Central memory CD8-positive, alpha-beta T cell (primary cell): ENCODE measurements at regions not wholly inside any gene's neighbourhood (a gene's known extent, or its start where the extent isn't known, plus 50 kb on each side); places are given as distances from the start of the nearest gene placed in this dataset.

Experiments
- ATAC-seq: fragments of 150-1000 bp; cut with Tn5 transposase; replicated peaks from 2 replicates; pipeline ENCODE4 v1.10.0; 2022; ENCODE audit warnings: mild to moderate bottlenecking, moderate FRiP score, moderate number of reproducible peaks; ENCODE audit not compliant: poor library complexity, severe bottlenecking; ENCODE audit errors: extremely low read depth
- DNase-seq, 2 donors: peaks; one replicate each; pipeline ENCODE4 v3.0.0; 2021; ENCODE audit warnings: low spot score in 2 of 2
- H3K27ac Mint-ChIP-seq: one replicate; pipeline ENCODE4 v1.8.0; 2022; ENCODE audit warnings: low read depth, mild to moderate bottlenecking, moderate library complexity, mixed read lengths
- H3K27me3 Mint-ChIP-seq: one replicate; pipeline ENCODE4 v1.8.0; 2022; ENCODE audit warnings: mixed read lengths
- H3K36me3 Mint-ChIP-seq: one replicate; pipeline ENCODE4 v1.8.0; 2022; ENCODE audit warnings: mild to moderate bottlenecking, moderate library complexity, mixed read lengths; ENCODE audit not compliant: insufficient read depth
- H3K4me1 Mint-ChIP-seq: one replicate; pipeline ENCODE4 v1.8.0; 2022; ENCODE audit warnings: mixed read lengths
- H3K4me3 Mint-ChIP-seq: one replicate; pipeline ENCODE4 v1.8.0; 2022; ENCODE audit warnings: mild to moderate bottlenecking, moderate library complexity, mixed read lengths
- H3K9me3 Mint-ChIP-seq: one replicate; pipeline ENCODE4 v1.8.0; 2022; ENCODE audit warnings: mixed read lengths

DNA sequence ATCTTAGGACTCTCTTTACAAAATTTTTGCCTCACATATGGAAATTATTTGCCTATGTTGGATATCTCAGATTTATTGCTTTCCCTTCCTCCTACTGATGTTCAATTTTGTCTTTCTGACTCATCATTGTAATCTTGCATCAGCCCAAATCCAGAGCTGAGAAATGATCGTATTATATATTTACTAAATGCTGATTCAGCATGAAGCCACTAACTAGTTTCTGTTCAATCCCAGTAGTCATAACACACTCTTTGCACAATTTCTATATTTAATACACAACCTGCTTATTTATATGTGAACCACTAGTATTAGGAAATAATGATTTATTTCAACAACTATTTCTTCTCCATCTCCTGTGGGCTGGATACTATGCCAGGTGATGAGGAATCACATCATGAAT is 161.1 kb upstream of the PCDH17 start:
- no peak for ATAC-seq
- Mint-ChIP-seq H3K9me3 (peaks cover 15% of the 10 kb centered on the region), H3K4me1 (no peaks in the 10 kb centered on the region), H3K4me3 (no peak overlapping the region), H3K27ac (no peak overlapping the region), H3K36me3 (no peaks in the 10 kb centered on the region), H3K27me3 (no peaks in the 10 kb centered on the region)
- no peak for DNase-seq

DNA sequence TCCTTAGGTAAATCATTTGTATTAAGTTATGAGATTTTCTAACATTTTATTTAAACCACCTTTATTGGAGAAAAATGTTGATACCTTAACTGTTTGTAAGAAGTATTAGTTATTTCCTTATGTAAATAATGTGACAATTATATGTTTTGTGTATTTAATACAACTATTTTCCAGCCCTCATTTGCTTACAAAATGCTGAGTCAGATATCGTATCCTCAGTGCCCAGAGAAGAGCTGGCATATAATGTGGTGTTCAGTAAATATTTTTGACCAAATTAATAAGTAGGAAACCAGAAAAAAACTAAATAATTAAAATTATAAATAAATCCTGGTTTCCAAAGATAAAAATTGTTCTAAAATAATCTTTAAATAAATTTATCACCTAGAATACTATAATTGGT is 140.2 kb upstream of the PCDH17 start:
- no peak for DNase-seq
- ATAC-seq, result no peak
- Mint-ChIP-seq H3K36me3 (no peaks in the 10 kb centered on the region), H3K9me3 (peaks cover 5% of the 10 kb centered on the region), H3K27ac (no peak overlapping the region), H3K4me3 (no peak overlapping the region), H3K27me3 (no peaks in the 10 kb centered on the region), H3K4me1 (no peaks in the 10 kb centered on the region)

DNA sequence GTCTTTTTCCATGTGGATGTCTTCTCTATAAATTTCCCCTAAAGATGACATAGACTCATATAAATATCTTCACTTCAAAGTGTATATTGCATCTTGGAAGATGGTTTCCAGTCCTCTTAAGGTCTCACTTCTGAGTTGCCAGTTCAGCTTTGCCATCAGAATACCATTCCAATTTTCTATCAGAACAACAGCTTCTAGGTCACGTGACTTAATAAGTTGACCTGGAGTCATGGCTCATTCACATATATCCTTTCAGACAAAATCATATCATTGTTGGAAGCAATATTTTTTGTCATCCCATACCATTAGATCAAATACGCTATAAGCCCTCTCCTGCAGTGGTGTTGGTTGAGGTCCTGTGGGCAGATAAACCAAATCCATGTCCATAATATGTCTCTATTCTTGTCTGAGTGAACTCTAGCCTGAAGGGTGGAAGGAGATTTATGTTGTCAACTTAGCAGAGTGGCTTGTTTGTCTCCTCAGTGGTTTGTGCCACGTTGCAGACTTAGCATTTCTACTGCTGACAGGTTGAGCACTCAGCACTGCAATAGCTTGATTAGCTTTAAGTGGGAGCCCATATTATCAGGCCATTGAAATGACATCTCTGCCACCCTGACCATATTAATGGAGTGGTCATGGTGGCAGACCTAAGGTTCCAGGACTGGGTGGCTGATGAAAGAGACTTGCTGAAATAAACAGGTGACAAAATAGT is 123.6 kb upstream of the PCDH17 start:
- H3K9me3 Mint-ChIP-seq, result peaks cover 5% of the 10 kb centered on the region
- H3K27ac Mint-ChIP-seq, result no peak overlapping the region
- H3K4me3 Mint-ChIP-seq, result no peak overlapping the region
- H3K4me1 Mint-ChIP-seq, result no peaks in the 10 kb centered on the region
- H3K36me3 Mint-ChIP-seq, result no peaks in the 10 kb centered on the region
- no peak for ATAC-seq
- DNase-seq, result no peak
- H3K27me3 Mint-ChIP-seq, result no peaks in the 10 kb centered on the region

DNA sequence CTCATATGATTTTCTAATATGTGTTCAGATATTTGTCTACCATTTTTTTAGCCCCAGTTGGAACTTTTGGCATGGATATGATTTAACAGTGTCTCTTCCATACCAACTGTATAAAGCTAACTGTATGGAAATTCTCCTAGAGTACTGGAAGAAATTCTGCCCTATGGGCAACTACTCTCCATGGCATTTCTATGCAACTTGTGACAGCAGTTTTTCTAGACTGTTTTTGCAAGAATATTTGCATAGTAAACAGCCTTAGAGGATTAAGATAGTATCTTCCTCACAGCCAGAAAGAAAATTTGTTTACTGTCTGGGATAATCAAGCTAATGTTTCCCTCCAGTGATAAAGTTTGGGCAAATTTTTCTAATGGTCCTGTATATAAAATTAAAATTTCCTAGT is 119.9 kb upstream of the PCDH17 start:
- H3K9me3 Mint-ChIP-seq, result peaks cover 10% of the 10 kb centered on the region
- no peak overlapping the region for H3K27ac Mint-ChIP-seq
- no peak for DNase-seq
- no peak for ATAC-seq
- H3K36me3 Mint-ChIP-seq, result no peaks in the 10 kb centered on the region
- H3K4me1 Mint-ChIP-seq, result no peaks in the 10 kb centered on the region
- H3K27me3 Mint-ChIP-seq, result no peaks in the 10 kb centered on the region
- no peak overlapping the region for H3K4me3 Mint-ChIP-seq

DNA sequence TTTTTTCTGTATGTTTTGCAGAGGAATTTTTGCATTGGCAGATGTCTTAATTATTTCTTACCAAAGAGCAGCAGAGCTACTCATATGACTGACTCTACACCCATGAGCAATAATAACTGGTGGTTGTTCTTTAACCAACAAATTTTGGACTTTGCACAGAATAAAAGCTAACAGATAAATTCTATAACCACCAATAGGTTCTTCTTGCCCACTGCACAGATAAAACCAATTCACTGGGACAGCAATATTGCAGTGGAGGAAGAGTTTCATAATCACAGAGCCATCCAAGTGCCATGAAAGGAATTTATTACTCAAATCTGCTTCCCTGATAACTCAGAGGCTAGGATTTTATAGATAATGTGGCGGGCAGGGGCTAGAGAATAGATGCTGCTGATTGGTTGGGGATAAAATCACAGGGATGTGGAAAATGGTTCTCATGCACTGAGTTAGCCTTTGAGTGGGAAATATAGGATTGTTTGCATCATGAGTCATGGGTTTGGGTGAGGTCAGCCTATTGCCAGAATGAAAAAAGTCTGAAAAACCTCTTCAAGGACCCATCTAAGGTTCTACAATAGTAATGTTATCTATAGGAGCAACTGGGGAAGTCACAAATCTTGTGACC is 104.3 kb upstream of the PCDH17 start:
- Mint-ChIP-seq H3K27me3 (no peaks in the 10 kb centered on the region), H3K4me1 (no peaks in the 10 kb centered on the region), H3K4me3 (no peak overlapping the region), H3K36me3 (no peaks in the 10 kb centered on the region), H3K27ac (no peak overlapping the region), H3K9me3 (peaks cover 6% of the 10 kb centered on the region)
- ATAC-seq (no peak), DNase-seq (no peak)

DNA sequence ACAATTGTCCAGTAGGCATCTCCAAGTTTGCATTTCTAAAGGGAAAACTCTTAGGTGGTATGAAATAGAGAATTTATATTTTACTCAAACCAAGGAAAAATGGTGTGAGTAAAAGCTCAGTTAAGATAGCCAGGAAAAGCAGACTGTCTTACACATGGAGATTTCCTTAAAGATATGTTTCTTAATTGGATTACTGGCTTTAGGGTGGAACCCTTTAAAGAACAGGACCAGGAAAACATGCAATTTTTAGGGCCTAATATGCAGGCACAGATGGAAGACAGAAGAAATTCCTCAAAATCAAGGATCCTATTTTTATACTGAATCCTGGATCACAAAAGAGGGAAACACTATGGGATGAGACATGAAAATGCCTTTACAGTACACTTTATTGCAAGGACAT is 100.3 kb upstream of the PCDH17 start:
- Mint-ChIP-seq H3K36me3 (no peaks in the 10 kb centered on the region), H3K4me1 (no peaks in the 10 kb centered on the region), H3K9me3 (peaks cover 7% of the 10 kb centered on the region), H3K4me3 (no peak overlapping the region), H3K27me3 (no peaks in the 10 kb centered on the region), H3K27ac (no peak overlapping the region)
- no peak for DNase-seq
- ATAC-seq, result no peak

DNA sequence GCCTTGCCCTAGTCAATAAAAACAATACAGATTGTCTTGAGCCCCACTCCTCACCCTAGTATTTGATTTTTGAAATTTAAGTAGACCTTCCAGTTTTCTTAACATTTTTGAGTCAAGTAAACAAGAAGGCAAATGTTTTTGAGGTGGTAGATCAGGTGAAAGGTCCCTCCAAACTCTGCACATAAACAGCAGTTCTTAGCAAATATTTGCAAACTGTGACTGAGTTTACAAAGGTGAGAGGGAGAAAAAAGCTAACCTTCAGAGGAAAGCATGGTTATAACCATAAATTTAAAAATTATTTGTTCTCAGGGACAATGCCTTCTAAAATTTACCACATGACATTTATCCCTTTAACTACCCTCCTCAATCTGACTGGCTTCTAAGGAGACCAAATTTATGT is 84.6 kb upstream of the PCDH17 start:
- H3K27me3 Mint-ChIP-seq, result no peaks in the 10 kb centered on the region
- no peaks in the 10 kb centered on the region for H3K4me1 Mint-ChIP-seq

DNA sequence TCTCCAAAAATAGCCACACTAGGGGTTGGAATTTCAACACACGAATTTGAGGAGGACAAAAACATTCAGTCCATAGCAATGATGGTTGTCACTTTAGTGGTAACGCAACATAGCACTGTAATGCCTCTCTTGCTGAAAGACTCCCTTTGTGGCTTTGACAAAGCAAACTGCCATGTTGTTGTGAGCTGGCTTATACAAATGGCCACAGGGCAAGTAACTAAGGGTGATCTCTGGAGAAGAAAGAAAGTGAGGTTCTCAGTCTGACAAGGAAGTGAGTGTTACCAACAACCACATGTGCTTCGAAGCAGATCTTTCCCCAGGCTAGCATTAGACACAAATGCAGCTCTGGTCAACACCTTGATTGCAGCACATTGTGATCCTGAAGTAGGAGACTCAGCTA is 79.1 kb upstream of the PCDH17 start:
- no peak overlapping the region for H3K27ac Mint-ChIP-seq
- H3K36me3 Mint-ChIP-seq, result no peaks in the 10 kb centered on the region
- no peaks in the 10 kb centered on the region for H3K27me3 Mint-ChIP-seq
- DNase-seq (no peak), ATAC-seq (no peak)
- H3K4me3 Mint-ChIP-seq, result no peak overlapping the region
- H3K4me1 Mint-ChIP-seq, result no peaks in the 10 kb centered on the region
- peaks cover 20% of the 10 kb centered on the region for H3K9me3 Mint-ChIP-seq

More for the DNA sequence above, 84.6 kb upstream of the PCDH17 start:
- Mint-ChIP-seq H3K36me3 (peaks cover 1% of the 10 kb centered on the region), H3K4me3 (no peak overlapping the region), H3K27ac (no peak overlapping the region), H3K9me3 (peaks cover 6% of the 10 kb centered on the region)
- ATAC-seq (no peak), DNase-seq (no peak)

DNA sequence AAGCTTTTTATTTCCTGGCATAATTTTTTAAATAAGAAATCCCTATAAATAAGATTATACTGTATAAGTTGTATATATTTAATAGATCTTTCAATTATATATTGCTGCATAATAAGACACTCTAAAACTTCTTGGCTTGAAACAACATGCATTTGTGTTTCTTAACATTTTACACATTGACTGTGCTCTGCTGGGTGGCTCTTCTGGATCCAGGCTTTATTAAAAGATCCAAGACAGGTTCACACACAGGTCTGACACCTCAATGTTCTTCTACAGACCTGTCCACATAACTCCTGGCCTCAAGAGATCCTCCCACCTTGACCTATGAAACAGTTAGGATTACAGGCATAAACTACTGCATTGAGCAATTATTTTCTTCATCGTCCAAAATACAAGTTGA is 77.6 kb upstream of the PCDH17 start:
- no peaks in the 10 kb centered on the region for H3K4me1 Mint-ChIP-seq
- H3K27ac Mint-ChIP-seq, result no peak overlapping the region
- H3K4me3 Mint-ChIP-seq, result no peak overlapping the region
- H3K36me3 Mint-ChIP-seq, result no peaks in the 10 kb centered on the region
- no peak for ATAC-seq
- H3K9me3 Mint-ChIP-seq, result peaks cover 20% of the 10 kb centered on the region
- H3K27me3 Mint-ChIP-seq, result no peaks in the 10 kb centered on the region
- no peak for DNase-seq

DNA sequence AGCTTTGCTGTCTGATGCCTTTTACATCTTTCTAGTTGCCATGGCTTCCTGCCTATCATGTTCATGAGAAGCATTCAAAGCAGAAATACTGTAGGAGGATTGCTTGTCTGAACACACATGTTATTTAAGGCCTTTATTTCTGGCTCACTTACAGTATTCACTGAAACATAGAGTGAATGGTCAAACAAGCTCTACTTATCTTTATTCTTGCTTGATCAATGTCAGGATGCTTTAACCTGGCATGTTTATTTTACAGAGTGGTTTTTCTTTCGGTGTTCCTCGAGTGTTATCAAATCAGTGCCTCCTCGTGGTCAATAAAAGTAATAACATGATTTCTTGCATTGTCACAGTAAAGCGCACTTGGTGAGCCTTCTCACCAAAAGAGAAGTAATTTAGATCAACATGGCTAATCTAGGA is 73.5 kb upstream of the PCDH17 start:
- H3K4me3 Mint-ChIP-seq, result no peak overlapping the region
- H3K9me3 Mint-ChIP-seq, result peaks cover 21% of the 10 kb centered on the region
- no peaks in the 10 kb centered on the region for H3K4me1 Mint-ChIP-seq
- H3K27me3 Mint-ChIP-seq, result no peaks in the 10 kb centered on the region
- DNase-seq, result no peak
- H3K36me3 Mint-ChIP-seq, result no peaks in the 10 kb centered on the region
- H3K27ac Mint-ChIP-seq, result no peak overlapping the region
- no peak for ATAC-seq

DNA sequence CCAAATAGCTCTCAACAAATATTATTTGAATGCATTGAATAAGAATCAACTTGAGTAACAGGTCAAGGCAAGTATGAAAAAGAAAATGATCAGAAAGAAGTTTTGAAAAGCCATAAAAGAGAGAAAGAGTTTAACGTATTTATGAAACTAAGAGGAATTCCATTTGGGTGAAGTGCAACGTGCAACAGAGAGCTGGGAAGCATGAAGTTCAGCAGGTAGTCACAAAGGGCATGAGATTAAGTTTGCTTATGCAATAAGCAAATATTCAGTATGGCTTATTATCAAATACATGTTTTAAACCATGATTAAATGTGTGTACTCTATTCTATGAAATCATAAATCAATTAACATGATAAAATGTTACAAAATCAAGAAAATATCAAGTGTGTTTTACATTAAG is 62.7 kb upstream of the PCDH17 start:
- no peaks in the 10 kb centered on the region for H3K36me3 Mint-ChIP-seq
- H3K9me3 Mint-ChIP-seq, result peaks cover 14% of the 10 kb centered on the region
- H3K4me3 Mint-ChIP-seq, result no peak overlapping the region
- ATAC-seq, result no peak
- H3K27me3 Mint-ChIP-seq, result no peaks in the 10 kb centered on the region
- no peak for DNase-seq
- no peak overlapping the region for H3K27ac Mint-ChIP-seq
- no peaks in the 10 kb centered on the region for H3K4me1 Mint-ChIP-seq

DNA sequence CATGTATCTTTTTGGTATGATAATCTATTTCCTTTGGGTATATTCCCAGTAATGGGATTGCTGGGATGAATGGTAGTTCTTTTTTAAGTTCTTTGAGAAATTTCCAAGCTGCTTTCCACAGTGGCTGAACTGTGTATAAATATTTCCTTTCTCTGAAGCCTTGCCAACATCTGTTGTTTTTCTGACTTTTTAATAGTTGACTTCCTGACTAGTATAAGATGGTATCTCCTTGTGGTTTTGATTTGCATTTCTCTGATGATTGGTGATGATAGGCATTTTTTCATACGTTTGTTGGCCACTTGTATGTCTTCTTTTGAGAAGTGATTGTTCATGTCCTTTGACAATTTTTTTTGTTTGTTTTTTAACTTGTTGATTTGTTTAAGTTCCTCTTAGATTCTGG is 61.6 kb upstream of the PCDH17 start:
- ATAC-seq (no peak), DNase-seq (no peak)
- H3K4me1 Mint-ChIP-seq, result no peaks in the 10 kb centered on the region
- H3K4me3 Mint-ChIP-seq, result no peak overlapping the region
- peaks cover 16% of the 10 kb centered on the region for H3K9me3 Mint-ChIP-seq
- H3K27ac Mint-ChIP-seq, result no peak overlapping the region
- H3K27me3 Mint-ChIP-seq, result no peaks in the 10 kb centered on the region
- H3K36me3 Mint-ChIP-seq, result no peaks in the 10 kb centered on the region
